OCI-LY3 (cell line): ENCODE measurements at regions not wholly inside any gene's neighbourhood (a gene's known extent, or its start where the extent isn't known, plus 50 kb on each side); places are given as distances from the start of the nearest gene placed in this dataset.

ENCODE experiments used
- EZH2phosphoT487 ChIP-seq: fragments of 200-600 bp; shearing (Covaris generic); IDR thresholded peaks from 2 replicates; pipeline ENCODE4 v1.6.1; 2018; ENCODE audit warnings: antibody characterized with exemption, mixed run types, low read depth
- TF ChIP-seq, protein P1 (sequence below): fragments of 200-600, 300-600 bp; sonication (generic); IDR thresholded peaks from 2 replicates; pipeline ENCODE4 v1.5.1; 2014; ENCODE audit warnings: antibody characterized with exemption, low read length, low read depth

DNA sequence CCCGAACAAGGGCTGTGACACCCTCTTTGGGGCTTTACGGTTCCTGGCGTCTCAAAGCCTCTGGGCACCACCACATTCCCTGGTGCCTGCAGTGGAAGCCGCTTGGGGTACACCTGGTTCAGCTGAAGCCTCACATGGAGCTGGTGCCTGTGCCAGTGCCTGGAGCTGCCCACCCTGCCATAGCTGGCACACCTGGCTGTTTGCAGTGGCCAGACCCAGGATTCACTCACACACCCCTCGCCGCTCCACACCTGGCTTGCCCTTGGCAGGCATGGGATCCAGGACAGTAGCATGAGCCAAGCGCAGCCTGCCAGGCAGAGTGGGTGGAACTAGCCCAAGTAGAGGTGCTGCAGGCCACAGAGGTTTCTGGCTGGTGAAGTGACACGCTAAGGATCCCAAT is 641.8 kb downstream of the TLE4 start:
- TF ChIP-seq, protein P1, sequence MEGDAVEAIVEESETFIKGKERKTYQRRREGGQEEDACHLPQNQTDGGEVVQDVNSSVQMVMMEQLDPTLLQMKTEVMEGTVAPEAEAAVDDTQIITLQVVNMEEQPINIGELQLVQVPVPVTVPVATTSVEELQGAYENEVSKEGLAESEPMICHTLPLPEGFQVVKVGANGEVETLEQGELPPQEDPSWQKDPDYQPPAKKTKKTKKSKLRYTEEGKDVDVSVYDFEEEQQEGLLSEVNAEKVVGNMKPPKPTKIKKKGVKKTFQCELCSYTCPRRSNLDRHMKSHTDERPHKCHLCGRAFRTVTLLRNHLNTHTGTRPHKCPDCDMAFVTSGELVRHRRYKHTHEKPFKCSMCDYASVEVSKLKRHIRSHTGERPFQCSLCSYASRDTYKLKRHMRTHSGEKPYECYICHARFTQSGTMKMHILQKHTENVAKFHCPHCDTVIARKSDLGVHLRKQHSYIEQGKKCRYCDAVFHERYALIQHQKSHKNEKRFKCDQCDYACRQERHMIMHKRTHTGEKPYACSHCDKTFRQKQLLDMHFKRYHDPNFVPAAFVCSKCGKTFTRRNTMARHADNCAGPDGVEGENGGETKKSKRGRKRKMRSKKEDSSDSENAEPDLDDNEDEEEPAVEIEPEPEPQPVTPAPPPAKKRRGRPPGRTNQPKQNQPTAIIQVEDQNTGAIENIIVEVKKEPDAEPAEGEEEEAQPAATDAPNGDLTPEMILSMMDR: no peak
- no peak for TF ChIP-seq EZH2phosphoT487
